NCI-H2196 (cell line): ENCODE measurements at regions not wholly inside any gene's neighbourhood (a gene's known extent, or its start where the extent isn't known, plus 50 kb on each side); places are given as distances from the start of the nearest gene placed in this dataset.
"Not testable (repeated sequence)": the region's sequence is repeated elsewhere in the genome, so short reads cannot be mapped to it uniquely, and the experiment has no call there.

Source experiments
- DNase-seq: peaks from one replicate; lab custom pipeline; 2025; ENCODE audit not compliant: unreplicated experiment; lab: John Stamatoyannopoulos, UW

DNA sequence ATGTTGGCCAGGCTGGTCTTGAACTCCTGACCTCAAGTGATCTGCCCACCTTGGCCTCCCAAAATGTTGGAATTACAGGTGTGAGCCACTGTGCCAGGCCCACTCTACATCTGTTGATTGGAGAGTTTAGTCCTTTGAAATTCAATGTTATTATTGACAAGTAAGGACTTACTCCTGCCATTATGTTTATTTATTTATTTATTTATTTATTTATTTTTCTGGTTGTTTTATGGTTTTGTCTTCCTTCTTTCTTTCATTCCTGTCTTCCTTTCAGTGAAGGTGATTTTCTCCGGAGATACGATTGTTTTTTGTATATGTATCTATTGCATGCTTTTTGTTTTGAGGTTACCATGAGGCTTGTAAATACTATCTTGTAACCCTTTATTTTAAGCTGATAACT, 602.6 kb downstream of the EPM2A start:
- DNase-seq, result no peak

DNA sequence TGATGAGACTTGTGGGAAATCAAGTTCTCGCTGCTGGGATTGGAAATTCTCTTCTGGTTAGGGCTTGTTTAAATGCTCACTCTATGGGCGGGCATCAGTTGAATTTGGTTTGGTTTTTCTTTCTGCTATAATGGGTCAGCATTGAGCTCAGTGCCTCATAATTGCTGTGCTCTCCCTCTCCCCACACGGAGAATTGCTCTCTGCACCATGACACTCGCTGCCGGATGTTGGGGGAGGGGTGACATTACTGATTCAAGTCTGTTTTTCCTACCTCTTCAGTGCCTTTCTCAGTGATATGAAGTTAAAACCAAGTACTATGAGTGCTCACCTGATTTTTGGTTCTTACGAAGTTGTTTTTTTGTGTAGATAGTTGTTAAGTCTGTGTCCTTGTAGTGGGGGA, 599.6 kb downstream of the EPM2A start:
- no peak for DNase-seq

DNA sequence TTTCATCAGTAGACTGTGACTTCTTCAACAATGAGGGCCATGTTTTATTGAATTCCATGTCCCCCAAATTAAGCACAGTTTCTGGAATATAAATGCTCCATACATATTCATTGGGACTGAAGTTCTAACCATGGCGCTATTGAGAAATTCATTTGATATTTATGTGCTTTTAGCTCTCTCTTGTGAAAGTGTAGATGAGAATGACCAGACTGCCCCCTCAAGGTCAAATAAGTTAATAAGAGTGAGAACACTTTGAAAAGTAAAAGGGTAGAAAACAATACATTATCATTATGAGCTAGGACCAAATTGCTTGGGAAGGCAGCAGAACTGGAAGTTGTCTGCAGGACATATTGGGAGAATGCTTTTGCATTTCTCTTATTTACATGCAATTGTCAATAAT, 597.9 kb downstream of the EPM2A start:
- no peak for DNase-seq

DNA sequence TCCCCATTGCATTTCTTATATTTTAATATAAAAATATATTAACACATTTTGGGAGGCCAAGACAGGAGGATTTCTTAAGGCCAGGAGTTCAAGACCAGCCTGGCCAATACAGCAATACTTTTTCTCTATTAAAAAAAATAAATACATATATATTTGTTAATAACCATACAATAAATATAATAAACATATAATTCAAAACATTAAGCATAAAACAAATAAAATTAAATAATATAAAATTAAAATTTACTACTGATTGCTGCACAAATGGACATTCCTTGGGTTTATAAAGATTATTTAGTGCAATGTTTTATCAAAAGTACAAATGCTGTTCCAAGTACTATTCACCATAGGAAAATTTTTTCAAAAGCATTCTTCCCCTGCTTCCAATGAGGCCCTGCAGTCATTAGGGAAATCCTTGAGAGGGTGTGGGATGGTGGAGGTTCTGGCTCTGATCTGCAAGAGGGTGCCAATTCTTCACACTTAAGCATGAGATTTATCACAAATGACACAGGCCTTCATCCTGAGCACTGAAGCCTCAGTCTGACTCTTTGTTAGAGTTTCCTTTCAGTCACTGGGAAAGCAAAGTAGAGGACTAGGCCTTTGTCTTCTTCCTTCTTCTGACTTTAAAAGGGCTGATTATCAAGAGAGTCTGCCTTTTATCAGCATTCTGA, 596.7 kb downstream of the EPM2A start:
- no peak for DNase-seq

DNA sequence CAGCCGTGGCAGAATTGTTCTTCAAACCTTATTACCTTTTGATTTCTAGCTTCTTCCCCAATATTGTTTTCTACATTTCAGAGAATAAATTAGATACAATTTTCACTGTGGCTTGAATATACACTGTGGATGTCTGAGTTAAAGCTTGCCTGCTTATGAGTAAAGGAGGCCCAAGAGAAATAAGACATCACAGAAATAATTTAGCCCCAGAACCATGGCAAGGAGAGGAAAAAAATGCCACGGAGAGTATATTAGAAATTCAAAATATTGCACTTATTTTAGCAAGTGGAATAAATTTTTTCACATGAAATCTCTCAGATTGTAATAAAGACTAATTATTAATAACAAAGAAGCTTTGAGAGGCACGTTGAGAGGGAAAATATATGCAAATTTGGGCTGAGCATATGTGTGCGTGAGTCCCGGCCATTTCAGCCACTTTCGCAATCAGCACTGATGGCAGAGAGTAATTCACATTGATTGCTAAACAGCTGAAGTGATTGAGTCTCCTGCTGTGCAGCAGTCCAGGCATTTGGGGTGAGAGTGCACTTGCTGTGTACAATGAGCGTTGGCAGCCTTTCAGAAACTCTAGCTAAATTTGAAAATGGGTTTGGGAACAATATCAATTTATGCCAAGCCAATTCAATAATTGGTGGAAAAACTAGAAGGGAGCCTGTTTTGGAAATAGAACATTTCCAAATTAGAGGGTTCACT, 596.0 kb downstream of the EPM2A start:
- no peak for DNase-seq

DNA sequence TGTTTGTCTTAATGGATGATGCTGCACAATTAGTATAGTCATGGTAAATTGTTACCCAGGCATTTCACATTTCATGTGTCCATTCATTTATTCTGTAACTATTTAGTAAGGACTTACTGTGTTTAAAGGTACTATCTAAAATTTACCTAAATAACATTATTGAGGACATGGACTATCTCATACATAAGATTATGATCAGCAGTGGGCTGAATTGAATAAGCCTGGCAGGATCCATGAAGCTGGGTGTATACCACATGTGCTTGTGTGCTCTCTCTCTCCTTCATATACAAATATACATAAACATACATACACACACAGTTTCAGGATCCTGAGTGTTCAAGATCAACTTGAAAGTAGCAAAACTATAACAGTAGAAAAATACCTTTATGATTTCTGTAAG, 595.4 kb downstream of the EPM2A start:
- DNase-seq, result no peak

DNA sequence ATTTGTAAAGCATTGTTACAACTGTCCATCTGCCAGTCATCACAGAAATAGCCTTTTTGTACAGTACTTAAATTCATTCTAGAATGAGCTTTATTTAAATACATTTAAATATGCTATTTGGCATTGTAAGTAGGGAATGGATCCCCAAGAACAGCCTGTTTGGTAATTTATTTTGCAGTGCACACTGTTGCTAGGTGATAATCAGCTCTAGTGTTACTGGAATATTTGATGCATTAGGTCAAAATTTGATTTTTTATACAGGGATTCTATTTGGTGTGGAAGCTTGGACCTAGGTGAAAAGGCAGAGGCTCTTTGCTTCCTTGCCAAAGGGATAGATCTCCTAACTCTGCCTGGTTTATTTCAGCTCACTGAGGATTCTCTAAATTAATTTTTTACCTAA, 593.7 kb downstream of the EPM2A start:
- no peak for DNase-seq

DNA sequence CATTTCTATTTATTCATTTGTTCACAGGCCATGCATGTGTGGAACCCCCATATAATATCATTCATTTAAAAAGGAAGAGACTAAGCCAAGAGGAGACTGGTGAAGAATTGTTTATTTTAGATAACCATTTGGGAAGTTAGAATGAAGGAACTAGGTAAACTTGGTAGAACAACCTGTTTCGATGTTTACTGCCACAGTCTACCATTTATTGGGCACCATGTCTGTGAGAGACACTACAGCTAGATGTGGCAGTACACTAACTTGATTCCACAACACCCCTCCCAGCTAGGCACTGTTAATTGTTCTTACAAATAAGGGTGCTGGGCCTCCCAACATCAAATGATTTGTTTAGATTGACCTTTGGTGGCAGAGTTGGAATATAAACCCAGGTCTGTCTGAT, 592.4 kb downstream of the EPM2A start:
- DNase-seq, result no peak

DNA sequence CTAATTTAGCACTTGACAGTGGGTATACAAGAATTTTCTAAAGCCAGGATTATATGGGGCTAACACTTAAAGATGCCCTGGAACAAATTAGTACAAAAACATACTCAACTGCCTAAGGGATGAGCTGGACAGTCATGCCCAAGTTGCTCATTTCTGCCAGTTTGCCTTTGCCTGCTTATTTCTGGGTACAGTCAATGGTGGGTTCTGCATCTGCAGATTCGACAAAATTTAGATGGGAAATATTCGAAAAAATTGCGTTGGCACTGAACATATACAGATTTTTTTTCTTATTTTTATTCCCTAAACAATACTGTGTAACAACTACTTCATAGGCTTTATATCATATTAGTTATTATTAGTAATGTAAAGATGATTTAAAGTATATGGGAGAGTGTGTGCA, 591.9 kb downstream of the EPM2A start:
- DNase-seq, result no peak

DNA sequence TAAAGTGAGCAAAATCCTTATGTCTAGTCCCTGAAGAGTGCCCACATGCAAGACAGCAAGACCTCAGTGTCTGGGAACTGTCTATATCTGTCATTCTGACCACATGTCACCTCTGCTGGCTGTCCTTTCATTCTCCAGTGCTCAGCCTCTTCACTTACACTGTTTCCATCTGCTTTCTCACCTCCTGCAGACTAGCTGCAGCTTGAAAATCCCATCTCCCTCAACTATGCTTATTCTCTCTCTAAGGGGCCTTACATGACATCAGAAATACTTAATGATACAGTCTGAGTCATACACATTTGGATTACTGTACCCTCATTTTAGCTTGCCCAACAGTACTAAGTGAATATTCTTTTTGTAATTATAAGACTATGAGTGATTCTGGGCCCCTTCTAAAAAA, 587.8 kb downstream of the EPM2A start:
- DNase-seq, result no peak

DNA sequence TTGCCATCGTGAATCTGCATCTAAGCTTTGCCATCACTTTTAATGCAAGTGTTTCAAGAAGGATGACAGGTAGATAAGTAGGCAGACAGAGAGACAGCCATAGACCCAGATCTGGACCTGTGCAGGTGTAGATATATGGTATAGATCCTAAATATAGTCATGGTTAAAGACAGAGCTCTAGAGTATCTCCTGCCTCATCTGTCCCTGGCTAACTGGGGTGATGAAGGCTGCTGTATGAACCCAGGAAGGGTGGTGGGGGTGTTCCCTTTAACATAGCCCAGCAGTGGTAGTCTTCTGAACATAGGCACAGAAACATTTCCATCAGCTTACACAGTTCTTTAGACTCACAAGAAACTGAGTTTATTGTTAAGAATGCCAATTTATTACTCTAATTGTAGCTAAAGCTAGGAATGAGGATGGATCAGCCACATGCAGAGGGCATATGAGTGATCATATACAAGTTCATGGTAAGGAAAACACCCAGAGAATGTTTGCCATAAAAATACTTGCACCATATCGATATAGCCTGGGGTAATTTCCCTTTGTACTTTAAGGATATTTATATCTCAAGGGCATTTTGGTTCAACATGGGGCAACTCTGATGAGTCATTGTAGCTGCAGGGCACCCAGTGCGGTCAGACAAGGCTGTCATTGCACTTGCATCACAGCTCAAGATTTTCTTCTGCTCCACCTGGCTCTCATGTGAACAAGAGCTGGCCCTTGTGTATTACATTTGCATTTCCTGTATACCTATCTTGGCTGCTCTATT, 587.2 kb downstream of the EPM2A start:
- DNase-seq, result peak; percentile 37

DNA sequence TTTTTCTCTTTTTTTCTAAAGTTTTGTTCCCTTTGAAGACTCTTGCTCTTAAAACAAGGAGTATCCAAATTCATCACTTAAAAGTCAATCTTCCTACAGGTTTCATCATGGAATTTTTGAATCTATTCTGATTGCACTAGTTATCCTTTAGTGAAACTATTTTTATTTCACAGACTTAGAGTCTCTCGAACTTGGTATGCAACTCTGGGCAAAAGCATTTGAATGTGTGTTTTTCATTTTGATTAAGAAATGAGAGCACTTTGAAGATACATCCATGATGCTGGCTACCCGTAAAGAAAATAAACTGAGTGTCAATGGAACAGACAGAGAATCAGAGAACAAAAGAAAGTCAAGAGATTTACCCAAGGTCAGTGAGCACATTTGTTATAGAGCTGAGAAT, 586.5 kb downstream of the EPM2A start:
- no peak for DNase-seq

DNA sequence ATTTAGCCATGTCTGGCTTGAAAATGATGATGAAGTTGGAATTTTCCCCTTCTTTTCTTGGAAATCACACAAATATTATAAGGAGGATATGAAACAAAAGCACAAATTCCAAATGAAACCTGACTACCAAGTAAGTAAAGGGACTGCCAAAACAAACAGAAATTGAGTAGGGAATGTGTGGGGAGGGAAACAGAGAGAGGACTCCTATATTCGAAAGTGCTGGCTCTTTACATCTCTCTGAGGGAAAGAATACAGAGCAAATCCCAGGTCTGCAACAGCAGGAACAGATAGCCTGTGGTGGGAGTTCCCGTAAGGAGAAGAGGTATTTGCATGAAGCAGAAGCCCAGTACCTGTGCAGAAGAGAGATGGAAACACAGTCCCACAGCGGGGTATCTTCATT, 583.7 kb downstream of the EPM2A start:
- peak; percentile 7 for DNase-seq

DNA sequence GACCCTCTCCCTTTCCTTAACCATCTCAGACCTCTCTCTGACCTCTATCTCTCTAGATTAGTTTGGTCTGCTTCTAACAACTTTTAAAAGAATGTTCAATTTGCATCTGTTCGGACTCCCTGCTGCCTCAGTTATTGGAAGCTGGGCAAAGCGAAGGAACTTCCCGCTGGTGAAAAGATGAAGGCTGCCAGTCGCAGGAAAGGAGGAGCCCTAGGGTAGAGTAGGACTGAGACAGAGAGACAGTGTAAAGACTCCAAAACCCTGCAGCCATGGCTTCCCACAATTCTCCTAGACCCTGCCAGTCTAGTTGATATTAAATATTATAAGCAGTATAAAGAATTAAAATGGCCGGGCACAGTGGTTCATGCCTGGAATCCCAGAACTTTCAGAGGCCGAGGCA, 581.8 kb downstream of the EPM2A start:
- DNase-seq, result no peak

DNA sequence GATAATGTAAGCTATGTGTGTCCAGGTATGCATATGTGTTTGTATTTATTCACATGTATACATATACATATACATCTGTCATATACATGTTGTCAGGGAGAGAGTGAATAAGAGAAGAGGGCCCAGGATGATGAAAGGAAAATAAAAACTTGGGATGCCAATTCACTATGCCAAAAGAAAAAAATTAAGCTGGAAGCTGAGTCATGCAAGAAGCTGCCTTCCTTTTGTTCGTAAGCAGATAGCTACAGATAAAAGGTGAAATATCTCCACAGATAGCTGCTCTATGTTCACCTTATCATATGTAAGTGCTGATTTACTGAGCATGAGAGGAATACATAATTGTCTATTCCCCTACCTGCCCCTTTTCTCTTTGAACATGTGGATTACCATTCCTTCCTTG, 579.9 kb downstream of the EPM2A start:
- no peak for DNase-seq

DNA sequence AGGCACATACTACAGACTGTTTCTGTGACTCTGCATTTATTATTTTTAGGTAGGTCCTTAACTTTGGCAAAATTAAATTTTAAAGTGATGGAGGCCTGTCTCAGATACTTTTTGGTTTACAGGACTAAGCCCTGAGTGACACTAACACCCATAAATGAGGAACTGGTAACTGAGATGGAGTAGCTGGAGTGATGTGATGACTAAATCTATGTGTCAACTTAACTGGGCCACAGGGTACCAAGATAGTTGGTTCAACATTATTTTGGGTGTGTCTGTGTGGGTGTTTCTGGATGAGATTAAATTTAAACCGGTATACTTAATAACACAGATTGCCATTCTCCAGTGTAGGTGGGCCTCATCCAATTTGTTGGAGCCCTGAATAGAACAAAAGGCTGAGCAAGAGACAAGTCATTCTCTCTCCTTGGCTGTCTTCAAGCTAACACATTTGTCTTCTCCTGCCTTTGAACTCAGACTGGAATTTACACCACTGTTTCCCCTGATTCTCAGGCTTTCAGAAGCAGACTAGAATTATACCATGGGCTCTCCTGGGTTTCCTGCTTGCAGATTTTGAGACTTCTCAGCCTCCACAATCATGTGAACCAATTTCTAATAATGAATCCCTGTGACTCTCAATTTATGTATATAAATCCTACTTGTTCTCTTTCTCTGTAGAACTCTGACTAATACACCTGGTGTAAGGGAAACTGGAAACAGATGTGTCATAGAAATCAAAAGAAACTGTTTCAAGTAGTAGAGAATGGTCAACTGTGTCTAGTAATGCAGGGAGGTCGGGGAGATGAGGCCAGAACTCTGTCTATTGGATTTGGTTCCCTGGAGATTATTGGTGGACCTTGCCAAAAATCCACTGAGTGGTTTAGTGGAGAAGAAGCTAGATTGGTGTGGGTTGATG, 579.2 kb downstream of the EPM2A start:
- no peak for DNase-seq

DNA sequence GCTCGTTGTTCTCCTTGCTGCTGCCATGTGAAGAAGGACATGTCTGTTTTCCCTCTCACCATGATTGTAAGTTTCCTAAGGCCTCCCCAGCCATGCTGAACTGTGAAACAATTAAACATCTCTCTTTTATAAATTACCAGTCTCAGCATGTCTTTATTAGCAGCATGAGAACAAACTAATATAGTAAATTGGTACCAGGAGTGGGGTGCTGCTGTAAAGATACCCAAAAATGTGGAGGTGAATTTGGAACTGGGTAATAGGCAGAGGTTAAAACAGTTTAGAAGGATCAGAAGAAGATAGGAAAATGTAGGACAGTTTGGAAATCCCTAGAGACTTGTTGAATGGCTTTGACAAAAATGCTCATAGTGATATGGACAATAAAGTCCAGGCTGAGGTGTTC, 576.7 kb downstream of the EPM2A start:
- not testable (repeated sequence) for DNase-seq

DNA sequence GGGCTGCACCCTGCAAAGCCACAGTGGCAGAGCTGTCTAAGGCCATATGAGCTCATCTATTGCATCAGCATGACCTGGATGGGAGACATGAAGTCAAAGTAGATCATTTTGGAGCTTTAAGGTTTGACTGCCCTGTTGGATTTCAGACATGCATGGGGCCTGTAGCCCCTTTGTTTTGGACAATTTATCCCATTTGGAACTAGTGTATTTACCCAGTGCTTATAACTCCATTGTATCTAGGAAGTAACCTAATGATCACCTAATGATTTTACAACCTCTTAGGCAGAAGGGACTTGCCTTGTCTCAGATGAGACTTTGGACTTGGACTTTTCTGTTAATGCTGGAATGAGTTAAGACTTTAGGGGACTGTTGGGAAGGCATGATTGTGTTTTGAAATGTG, 575.4 kb downstream of the EPM2A start:
- DNase-seq, result no peak

DNA sequence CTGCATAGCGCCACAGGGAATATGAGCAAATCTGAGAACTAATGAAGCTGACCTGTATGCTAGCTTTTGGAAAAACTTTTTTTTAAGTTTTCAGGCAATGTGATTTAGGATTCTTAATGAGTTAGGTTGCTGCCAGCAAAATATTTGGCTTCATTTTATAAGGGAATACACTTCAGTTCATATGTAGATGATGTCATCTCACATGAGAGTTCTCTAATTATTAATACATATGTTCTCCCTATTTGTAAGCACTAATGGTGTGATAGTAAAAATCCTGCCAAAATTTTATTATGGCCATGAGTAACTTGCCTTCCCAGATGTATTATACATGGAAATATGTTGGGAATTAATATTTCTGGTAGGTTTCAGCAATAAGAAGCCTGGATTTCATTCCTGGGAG, 573.8 kb downstream of the EPM2A start:
- DNase-seq, result no peak

DNA sequence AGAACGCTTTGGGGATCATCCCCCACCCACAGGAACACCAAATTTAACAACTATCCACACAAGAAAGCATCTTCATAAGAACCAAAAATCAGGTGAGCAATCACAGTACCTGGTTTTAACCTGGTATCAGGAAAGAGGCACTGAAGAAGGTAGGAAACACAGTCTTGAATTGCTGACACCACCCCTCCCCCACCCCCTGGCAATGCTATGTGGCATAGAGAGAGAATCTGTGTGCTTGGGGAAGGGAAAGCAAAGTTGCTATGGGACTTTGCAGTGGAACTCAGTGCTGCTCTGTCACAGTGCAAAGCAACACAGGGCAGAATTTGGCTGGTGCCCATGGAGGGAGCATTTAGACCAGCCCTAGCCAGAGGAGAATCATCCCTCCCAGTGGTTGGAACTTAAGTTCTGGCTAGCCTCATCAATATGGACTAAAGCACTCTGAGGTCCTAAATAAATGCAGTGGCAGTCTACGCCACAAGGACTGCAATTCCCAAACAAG, 565.5 kb downstream of the EPM2A start:
- no peak for DNase-seq

DNA sequence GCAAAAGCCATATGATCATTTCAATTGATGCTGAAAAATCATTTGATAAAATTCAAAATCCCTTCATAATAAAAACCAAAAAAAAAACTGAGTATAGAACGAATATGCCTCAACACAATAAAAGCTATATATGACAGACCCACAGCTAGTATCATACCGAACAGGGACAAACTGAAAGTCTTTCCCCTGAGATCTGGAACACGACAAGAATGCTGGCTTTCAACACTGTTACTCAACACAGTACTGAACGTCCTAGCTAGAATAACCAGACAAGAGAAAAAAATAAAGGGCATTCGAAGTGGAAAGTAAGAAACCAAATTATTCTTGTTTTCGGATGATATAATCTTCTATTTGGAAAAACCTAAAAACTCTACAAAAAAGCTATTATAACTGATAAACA, 559.9 kb downstream of the EPM2A start:
- DNase-seq, result no peak
